ENCODE measurements at regions not wholly inside any gene's neighbourhood (a gene's known extent, or its start where the extent isn't known, plus 50 kb on each side); places are given as distances from the start of the nearest gene placed in this dataset.

DNA sequence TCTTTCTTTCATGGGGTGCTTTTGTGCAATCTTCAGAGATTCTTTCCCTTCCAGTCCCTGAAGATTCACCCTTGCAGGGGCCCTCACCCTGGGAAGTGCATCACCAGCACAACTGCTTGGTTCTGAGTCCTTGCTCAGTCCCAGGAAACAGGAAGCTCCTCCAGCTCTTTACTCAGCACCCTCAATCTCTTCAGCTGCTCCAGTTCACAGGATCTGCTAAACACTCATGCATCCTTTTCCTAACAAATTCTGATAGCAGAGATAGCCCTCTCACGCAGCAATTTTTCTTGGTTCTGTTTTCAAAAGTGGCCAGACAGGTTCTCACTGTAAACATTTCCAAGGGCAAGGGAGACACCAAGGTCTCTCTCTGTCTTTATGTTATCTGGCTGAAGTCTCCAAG is 823.1 kb downstream of the LIG4 start:
- DNase-seq (ENCODE audit: low spot score) = no peak

DNA sequence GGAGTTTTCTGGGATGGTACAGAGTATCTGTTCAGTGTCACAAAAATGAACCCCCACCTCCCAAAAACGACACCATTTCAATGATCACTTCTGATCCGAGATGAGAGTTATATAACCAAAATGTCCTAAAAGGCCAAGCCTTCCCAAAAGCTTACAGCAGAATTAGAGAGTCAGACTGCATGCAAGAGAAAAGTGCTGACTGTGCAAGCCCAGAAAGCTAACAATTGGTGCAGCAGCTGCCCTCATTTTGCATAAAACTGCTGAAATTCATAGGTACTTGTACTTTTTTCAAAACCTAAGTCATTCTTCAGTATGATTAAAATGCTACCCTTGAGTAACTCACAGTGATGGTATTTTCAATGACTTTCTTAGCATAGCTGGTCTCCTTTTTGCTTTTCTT is 819.6 kb upstream of the ARGLU1 start:
- no peak for DNase-seq (ENCODE audit: low spot score)

DNA sequence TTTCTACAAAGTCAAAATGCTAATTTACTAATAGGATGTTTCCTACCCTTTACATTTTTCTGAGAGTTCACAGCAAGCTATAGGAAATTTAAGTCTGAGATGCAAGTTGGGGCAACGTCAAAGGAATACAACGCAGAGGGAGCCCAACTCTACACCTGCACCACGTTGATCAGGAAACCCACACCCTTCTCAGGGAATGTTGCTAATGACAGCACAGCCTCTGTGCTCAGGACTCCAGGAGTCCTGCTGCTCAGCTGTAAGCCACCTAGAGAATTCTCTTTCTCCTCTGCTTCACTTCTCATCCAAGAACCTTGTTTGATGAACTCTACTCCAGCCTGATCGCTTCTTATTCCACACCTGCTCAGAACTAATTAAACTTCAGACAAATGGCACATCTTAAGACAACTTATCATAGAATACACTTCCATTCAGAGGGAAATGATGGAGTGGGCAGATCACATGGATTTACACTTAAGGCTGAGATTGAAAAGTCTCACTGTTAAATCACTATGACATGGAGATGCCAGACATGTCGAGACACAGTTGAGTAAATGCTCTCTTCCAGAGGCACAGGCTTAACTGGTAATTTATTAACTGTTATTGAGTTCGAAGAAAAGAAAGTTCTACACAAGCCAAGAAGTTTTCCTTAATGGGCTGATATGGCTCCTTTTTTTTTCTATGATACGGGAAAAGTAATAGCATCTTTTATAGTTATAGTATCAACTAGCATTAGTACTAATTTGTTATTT is 811.6 kb upstream of the ARGLU1 start:
- DNase-seq (ENCODE audit: low spot score) = no peak

DNA sequence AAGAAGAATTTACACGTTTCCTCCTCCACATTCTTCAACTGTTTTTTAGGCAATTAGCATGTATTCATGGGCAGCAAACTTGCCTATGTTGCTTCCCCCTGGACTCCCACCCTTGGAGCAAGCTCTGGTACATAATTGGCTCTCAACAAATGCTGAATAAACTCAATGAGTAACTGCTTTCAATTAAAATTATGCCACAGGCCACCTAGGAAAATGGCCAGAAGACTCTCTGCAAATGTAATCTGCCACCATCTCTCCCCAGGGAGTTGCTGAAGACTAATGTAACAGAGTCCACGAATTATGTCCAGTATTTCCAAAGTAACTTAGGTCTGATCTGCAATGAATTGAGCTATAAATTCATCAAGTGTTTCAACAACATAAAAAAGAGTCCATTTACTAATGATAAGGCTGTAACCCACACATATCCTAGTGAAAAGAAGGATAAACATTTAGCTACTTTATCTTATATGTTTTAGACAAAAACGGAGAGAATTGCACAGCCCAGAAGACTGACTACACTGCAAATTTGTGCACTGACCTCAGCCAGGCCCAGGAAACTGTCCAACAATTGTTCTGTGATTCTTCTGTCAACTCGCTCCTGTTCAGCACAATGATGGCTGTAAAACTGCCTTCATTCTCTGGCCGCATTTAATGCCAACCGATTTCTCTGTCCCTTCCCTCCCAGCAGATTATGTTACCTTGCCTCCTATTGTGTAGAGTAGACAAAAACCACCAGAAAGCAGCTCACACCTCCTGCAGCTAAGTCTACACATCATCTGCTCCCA is 808.6 kb upstream of the ARGLU1 start:
- DNase-seq (ENCODE audit: low spot score) = no peak

DNA sequence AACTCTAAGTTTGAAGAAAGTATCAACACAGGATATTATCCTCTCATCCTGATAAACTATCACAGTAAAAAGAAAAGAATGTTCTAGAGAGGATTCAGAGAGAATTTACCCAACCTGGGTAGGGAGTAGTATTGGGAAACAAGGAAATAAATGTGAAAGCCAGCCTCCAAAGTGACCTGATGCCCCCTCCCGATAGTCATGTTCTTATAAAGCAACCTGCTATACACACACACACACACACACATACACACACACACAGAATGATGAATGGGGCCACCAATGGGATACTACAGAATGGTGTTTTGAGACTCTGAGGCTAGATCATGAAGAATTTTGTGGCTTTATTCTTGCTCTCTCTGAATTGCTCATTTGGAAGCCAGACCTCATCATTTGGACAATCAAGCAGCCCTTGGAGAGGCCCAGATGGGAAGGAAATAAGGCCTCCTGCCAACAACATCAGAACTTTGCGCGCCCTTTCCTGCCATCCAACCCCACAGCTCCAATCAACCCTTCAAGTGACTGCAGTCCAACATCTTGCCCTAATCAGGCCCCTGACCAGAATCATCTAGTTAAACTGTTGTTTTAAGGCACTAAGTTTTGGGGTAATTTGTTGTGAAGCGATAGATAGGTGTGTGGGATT is 807.9 kb upstream of the ARGLU1 start:
- DNase-seq (ENCODE audit: low spot score) = no peak

DNA sequence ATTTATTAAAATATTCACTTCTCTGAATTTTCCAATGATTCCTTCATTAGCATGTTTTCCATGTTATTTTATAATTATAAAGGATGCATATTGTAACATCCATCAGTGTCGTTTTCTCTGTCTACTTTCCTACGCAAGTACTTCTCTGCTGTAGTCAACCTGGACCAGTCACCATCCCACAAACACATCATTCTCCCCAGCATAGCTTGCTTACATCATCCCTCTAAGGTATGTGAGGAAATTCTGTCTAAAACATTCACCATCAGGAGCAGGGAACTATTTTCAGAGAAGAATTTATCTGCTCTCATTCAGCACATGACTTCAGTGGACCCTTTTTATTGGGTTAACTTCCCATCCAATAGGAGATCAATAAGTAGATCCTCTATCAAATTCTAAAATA is 806.1 kb upstream of the ARGLU1 start:
- DNase-seq (ENCODE audit: low spot score) = no peak

DNA sequence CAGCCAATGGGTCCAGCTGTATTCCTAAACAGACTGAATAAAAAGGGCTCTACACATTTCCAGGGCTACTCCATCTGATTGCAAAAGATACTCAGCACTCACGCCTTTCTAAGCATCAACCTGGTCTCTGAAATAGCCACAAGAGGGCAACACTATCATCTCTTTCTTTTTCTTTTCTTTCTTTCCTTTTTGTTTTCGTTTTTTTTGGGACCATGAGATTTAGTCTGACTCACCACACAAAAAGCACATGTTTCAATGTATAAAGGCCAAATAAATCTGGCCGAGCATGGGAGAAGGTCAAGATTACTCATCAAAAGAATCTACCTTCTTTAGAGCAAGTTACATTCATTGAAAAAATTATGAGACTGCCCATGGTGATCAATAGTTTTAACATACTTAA is 805.6 kb upstream of the ARGLU1 start:
- DNase-seq (ENCODE audit: low spot score) = no peak

DNA sequence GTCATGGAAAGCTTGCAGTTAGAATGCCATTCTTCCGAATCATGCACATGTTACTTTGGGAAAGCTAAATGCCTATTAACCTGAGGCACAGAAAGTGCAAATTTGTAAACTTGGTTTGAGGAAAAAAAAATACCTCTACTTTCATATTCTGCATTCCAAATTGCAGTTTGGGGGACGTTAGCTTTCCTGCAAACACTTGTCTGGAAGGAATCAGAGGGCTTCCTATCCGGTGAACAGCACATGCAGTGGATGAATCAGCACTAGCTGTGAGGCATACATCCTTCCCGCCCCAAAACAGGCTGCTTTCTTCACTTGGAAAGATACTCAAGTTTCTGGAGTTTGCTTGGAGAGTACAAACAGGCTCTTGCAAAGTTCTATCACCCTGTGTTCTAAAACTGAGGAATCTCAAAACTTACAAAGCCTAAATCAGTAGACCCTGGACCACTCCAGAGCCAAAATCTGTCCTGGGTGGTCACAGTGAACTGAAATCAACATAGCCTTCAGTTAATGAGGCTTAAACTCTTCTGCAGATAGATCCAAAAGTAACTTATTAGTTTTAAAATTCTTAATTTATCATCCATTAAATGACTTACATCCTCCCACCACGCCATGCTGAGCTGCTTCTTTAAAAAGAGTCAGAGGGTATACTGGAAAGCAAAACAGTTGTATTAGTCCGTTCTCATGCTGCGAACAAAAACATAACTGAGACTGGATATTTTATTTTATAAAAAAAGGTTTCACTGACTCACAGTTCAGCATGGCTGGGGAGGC is 802.3 kb upstream of the ARGLU1 start:
- DNase-seq (ENCODE audit: low spot score) = no peak

DNA sequence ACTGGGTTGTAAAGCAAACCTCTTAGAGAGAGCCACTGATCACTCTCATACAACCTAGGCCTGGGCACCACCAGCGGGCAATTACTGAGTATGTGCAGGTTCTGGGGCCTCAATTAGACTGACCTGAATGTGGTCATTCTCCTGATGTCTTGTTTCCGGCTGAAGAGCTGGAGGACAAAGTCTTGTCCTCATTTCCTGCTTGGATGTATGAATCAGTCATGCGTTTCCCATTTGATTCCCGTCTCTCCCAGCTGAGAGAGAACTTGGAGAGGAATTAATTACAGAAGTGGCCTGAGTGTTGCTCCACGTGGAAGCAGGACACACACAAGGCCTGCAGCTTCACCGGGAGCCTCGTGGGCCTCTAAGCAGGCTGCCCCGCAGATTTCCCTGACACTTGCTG is 799.3 kb upstream of the ARGLU1 start:
- no peak for DNase-seq (ENCODE audit: low spot score)

DNA sequence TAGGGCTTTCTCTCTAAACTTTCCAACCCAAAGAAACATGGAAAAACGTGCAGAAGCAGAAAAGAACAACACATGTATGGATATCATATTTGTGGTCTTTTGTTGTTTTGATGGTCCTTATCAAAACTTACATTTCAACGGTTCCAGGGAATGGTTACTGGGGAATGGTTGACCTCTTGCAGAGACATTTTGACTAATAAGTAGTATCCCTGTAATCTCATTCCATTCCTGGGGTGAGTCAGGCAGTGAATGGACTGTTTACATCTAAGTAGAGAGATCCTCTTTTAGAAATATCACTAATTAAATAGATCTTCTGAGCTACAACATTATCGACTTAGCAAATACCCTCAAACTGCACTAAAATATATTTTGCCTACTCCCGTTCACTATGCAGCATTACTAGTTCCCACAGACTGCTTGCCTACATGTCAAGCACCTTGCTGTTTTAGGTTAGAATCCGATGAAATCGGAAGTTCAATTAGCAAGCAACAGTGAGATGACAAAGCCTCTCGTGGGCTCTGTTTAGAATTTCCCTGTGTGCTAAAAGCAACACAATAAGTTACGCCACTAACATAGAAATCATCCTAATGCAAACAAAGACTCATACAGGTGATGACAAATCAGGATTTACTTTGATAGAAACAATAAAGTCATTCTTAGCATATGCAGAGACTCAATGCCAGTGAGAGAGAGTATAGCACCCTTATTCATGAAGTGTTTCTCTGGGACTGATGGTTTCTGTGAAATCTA is 797.7 kb upstream of the ARGLU1 start:
- DNase-seq (ENCODE audit: low spot score) = no peak

DNA sequence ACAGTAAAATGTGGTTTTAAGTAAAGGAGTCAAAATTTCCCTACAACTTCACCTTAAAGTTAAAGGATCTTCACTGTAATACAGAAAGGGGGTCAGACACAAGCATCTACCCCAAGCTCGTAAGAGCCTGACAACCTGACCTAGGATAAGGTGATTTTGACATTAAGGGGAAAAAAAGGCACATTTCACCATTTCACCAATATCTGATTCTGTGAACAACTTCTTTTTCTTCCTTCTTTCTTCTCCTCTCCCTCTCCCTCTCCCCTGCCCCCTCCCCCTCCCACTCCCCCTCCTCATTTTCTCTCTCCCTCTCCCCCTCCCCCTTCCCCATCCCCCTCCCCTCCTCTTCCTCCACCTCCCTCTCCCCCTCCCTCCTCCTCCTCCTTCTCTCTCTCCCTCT is 796.7 kb upstream of the ARGLU1 start:
- no peak for DNase-seq (ENCODE audit: low spot score)

DNA sequence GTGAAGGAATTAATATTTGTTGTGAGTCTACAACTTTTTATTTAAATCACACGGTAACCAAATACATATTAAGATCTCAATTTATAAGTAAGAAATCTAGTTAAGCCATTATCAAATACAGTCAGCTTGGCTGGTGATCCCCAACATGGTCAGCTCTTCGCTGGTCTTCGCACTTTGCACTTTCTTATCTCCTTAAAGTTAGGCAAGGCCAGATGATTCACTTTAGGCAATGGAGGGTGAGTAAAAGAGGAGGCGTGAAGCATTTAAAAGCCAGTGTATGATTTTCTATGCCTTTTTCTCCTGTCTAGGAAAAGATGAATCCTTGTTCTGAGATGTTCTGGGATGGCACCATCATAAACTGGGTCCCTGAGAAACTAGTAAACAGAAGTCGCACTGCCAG is 793.7 kb upstream of the ARGLU1 start:
- no peak for DNase-seq (ENCODE audit: low spot score)

DNA sequence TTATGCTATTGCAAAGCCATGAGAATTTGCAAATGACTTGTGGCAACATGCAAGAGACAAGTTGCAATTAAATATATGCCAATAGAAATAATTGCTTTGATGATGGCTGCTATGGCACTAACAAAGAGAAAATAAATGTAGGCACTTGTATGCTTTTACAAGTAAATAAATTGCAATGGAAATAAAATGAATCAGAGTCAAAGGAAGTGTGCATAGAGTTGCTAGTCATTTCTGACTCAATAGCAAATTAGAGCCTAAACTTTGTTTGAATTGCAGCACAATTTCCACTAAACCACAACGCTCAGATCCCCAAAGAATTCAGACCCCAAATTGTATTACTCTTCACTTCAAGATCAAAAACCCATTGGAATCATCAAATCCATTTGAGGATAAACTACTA is 792.1 kb upstream of the ARGLU1 start:
- no peak for DNase-seq (ENCODE audit: low spot score)

DNA sequence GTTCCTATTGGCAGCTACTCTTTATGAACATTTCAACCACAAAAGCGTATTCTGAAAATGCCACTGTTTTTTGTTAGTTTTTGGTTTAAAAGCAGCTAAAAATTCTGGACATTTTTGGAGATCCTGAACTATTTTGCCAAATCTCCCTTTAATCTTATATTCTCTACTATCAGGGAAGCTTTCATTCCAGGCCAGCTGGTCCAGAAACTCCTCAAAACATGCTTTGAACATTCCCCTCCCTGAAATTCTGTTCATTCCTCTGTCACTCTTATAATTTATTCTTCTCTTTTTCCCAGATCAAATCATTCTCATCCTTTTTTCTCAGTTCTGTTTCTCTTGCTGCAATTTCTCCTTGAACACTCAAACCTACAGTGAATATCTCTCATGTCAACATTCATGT is 790.9 kb upstream of the ARGLU1 start:
- no peak for DNase-seq (ENCODE audit: low spot score)

DNA sequence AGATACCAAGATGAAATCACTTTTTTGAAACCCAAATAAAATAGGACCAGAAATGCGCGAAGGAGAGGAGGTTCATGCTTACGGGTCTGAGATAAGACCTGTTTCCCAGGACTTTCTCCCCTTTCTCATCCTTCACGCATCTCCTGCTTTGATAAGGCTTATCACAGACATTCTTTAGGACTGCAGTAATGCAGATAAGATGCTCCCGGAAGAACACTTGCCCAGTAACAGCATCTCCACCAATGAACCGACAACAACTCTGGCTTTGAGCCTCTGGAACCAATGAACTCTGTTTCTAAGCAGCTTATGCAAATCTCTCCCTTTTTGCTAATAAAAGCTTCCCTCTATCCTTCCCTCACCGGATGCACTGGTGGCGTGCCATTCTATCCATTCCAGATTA is 783.4 kb upstream of the ARGLU1 start:
- DNase-seq (ENCODE audit: low spot score) = no peak

DNA sequence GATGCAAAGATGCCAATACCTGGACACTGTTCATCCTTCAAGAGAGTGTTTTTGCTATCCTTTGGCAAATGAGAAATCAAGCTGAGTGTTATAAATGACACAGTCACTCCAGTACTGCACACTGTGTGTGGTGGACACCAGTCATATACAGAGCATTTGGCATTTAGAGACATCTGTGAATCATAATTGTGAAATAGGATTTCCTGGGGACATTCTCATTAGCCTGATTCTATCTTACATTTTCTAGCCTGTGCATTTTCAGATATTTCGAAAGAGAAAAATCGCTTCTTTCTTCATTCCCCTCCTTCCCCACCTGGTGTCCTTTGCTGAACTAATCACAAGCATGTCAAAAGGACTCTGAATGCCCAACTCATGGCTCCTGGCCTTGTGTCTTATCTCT is 781.0 kb upstream of the ARGLU1 start:
- DNase-seq (ENCODE audit: low spot score) = no peak

DNA sequence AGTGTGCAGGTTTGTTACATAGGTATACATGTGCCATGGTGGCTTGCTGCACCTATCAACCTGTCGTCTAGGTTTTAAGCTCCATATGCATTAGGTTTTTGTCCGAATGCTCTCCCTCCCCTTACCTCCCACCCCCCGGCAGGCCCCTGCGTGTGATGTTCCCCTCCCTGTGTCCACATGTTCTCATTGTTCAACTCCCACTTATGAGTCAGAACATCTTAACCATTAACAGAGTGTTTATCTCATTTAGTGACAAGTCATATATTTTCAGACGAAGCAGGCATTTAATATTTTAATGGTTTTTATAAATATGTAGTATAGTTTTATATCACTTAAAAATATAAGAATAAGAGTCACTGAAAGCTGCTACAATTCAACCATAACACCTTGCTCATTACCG is 780.5 kb upstream of the ARGLU1 start:
- no peak for DNase-seq (ENCODE audit: low spot score)

DNA sequence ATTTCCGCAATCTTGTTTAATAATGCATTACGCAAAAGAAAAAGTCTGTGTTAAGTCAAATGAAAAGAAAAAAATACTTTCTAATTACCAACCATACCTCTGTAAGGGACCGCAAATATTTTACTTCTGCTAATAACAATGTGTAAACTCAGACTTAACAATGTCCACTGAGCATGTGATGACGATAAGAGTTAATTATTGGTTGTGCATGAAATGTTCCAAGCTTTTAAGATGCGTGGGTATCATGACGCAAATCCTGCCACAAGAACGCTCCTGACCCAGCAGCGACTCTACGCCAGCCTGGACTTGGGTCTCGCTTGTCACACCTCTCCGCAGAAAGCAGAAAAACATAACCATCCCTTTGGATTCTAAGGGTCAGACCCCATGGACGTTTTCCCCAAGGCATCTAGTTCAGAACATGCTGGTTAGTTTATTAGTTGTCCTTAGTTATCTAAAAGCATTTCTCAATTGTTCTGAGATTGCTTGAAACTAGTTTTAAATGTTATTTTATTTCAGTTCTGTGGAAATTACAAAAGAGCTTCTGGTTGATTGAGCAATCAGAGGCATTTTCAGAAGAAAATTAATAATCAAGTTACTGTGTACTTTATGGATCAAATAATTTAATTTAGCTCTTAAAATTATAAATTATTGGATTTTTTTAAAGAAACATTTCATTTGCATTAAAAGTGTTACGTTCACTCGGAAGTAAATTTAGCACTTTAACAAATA is 779.9 kb upstream of the ARGLU1 start:
- no peak for DNase-seq (ENCODE audit: low spot score)

DNA sequence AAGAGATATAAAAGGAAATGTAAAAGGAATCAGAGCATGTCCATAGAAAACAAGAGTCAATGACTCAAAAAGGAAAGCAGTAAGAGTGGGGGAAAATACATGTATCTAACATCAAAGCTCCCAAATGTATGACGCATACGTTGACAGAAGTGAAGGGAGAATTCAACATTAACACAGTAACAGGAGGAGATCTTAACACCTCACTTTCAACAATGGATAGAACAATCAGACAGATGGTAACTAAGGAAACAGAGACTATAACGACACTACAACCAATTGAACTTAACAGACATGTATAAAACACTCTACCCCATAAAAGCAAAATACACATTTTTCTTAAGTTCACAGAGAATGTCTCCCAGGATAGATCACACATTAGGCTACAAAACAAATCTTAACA is 774.8 kb upstream of the ARGLU1 start:
- DNase-seq (ENCODE audit: low spot score) = no peak

DNA sequence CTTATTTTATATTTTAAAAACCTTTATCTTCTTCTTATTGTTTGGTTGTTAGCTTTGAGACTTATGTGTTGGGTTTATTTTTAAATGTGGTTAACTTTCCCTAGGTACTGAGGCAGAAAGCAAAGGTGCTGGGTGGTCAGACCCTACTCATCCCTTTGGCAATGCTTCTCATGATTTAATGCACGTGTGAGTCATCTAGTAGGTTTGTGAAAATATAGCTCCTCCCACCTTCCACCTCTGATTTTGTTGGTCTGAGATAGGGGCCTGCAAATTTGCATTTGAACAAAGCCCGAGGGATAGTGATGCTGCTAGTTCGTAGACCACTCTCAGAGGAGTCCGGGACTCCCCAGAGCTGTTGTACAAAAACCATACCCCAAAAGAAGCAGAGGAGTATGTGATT is 771.3 kb upstream of the ARGLU1 start:
- DNase-seq (ENCODE audit: low spot score) = no peak

DNA sequence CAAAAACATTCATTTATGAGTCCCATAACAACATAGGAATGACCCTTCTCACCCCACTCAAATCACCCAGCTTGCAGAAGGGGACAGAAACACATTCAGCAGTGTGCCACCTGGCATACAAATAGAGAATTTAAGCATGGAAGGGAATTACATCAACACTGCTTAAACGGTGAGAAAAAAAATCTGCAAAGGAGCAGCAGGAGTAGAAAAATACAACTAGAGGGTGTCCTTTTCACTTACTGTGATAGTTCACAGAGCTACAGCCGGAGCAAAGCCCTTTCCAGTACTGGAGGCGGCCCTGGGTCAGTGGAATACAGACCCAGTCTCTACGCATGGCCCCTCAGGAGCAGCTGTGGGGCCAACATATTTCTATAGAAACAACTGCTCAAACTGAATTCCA is 764.3 kb upstream of the ARGLU1 start:
- DNase-seq (ENCODE audit: low spot score) = no peak

Measured in germinal center (tissue), 1 donor.